ENCODE measurements at regions not wholly inside any gene's neighbourhood (a gene's known extent, or its start where the extent isn't known, plus 50 kb on each side); places are given as distances from the start of the nearest gene placed in this dataset.

- Mint-ChIP-seq H3K4me1 (ENCODE audit: low read depth) (peaks cover 9% of the 10 kb centered on the region), H3K9me3 (ENCODE audit: low read depth) (peaks cover 4% of the 10 kb centered on the region), H3K27ac (no peak overlapping the region), H3K36me3 (ENCODE audit: insufficient read depth) (no peaks in the 10 kb centered on the region), H3K4me3 (ENCODE audit: low read depth) (no peak overlapping the region), H3K27me3 (no peaks in the 10 kb centered on the region)
- TF ChIP-seq, protein P1, sequence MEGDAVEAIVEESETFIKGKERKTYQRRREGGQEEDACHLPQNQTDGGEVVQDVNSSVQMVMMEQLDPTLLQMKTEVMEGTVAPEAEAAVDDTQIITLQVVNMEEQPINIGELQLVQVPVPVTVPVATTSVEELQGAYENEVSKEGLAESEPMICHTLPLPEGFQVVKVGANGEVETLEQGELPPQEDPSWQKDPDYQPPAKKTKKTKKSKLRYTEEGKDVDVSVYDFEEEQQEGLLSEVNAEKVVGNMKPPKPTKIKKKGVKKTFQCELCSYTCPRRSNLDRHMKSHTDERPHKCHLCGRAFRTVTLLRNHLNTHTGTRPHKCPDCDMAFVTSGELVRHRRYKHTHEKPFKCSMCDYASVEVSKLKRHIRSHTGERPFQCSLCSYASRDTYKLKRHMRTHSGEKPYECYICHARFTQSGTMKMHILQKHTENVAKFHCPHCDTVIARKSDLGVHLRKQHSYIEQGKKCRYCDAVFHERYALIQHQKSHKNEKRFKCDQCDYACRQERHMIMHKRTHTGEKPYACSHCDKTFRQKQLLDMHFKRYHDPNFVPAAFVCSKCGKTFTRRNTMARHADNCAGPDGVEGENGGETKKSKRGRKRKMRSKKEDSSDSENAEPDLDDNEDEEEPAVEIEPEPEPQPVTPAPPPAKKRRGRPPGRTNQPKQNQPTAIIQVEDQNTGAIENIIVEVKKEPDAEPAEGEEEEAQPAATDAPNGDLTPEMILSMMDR (IDR thresholded peaks at IDR 0.05; ENCODE audit: unreplicated experiment) = no peak
- DNase-seq (ENCODE audit: low spot score, unreplicated experiment) = no peak
Observed at GRCh38 chr12:46556819-46557524, 184.4 kb upstream of the SLC38A2 start.

DNA sequence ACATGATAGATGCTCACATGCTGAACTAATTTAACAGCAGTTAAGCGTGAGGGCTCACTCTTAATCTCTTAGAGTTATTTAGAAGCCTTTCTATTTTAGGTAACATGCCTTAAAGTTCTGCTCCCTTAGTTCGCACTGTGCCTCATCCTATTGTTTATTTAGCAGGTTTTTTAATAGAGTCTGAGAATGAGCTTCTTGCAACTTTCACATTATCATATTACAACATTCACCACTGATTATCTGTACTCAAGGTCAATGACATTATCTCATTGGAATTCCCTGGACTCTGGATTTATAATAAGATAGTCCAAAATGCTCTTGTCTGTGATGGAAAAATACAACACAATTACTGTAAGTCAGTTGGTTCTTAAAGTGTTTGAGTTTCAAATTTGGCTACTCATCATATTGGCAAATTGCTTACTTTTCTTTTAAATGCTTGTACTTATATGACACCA is 183.6 kb upstream of the SLC38A2 start:
- TF ChIP-seq, protein P1 (IDR thresholded peaks at IDR 0.05; ENCODE audit: unreplicated experiment) = no peak
- Mint-ChIP-seq H3K9me3 (ENCODE audit: low read depth) (peaks cover 4% of the 10 kb centered on the region), H3K27me3 (no peaks in the 10 kb centered on the region), H3K27ac (no peak overlapping the region), H3K4me3 (ENCODE audit: low read depth) (no peak overlapping the region), H3K4me1 (ENCODE audit: low read depth) (peaks cover 7% of the 10 kb centered on the region), H3K36me3 (ENCODE audit: insufficient read depth) (no peaks in the 10 kb centered on the region)
- no peak for DNase-seq (ENCODE audit: low spot score, unreplicated experiment)

- Mint-ChIP-seq H3K27me3 (no peaks in the 10 kb centered on the region), H3K4me1 (ENCODE audit: low read depth) (peaks cover 7% of the 10 kb centered on the region), H3K27ac (no peak overlapping the region), H3K36me3 (ENCODE audit: insufficient read depth) (peaks cover 1% of the 10 kb centered on the region), H3K9me3 (ENCODE audit: low read depth) (peaks cover 4% of the 10 kb centered on the region), H3K4me3 (ENCODE audit: low read depth) (no peak overlapping the region)
- DNase-seq (ENCODE audit: low spot score, unreplicated experiment) = no peak
- TF ChIP-seq, protein P1 (IDR thresholded peaks at IDR 0.05; ENCODE audit: unreplicated experiment) = no peak
Observed at GRCh38 chr12:46555406-46555852, 182.9 kb upstream of the SLC38A2 start.

DNA sequence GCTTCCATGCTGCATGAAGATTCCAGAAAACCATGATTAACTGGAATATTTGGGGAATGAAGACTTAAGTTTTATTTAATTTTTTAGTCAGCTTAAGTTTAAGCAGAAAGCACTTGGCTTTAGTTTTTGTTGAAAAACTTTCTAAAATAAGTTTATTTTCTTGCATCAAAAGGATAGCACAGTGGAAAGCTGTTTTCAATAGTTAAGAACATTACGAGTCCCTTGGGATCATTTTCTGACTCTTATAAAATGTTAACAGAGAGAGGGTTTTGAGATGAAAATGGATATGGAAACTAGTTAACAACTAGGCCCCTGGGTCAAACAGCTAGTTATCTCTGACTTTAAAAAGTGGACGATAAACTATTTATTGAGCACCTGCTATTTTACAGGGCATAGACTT is 181.9 kb upstream of the SLC38A2 start:
- TF ChIP-seq, protein P1 (IDR thresholded peaks at IDR 0.05; ENCODE audit: unreplicated experiment) = no peak
- Mint-ChIP-seq H3K9me3 (ENCODE audit: low read depth) (peaks cover 4% of the 10 kb centered on the region), H3K27ac (no peak overlapping the region), H3K4me1 (ENCODE audit: low read depth) (peaks cover 1% of the 10 kb centered on the region), H3K4me3 (ENCODE audit: low read depth) (no peak overlapping the region), H3K36me3 (ENCODE audit: insufficient read depth) (peaks cover 1% of the 10 kb centered on the region), H3K27me3 (no peaks in the 10 kb centered on the region)
- DNase-seq (ENCODE audit: low spot score, unreplicated experiment) = no peak

DNA sequence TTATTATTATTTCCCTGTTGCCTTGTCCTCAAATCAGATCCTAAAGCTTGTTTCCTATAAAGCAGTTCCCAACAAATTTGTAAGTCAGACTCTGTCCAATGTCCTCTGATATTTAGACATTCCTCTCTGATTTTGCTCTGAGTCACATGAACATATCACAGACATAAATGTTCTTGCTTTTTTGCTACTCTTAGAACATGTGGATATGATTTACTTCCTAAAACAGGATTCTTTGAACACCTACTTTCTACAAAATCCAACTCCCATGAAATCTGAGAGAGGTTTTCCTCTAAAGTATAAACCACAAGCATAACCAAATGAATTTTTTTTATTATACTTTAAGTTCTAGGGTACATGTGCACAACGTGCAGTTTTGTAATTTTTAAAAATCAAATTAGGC is 181.3 kb upstream of the SLC38A2 start:
- H3K27me3 Mint-ChIP-seq = no peaks in the 10 kb centered on the region
- H3K36me3 Mint-ChIP-seq (ENCODE audit: insufficient read depth) = peaks cover 1% of the 10 kb centered on the region
- no peak for DNase-seq (ENCODE audit: low spot score, unreplicated experiment)
- TF ChIP-seq, protein P1 (IDR thresholded peaks at IDR 0.05; ENCODE audit: unreplicated experiment) = no peak
- no peak overlapping the region for H3K4me3 Mint-ChIP-seq (ENCODE audit: low read depth)
- peaks cover 4% of the 10 kb centered on the region for H3K9me3 Mint-ChIP-seq (ENCODE audit: low read depth)
- peaks cover 1% of the 10 kb centered on the region for H3K4me1 Mint-ChIP-seq (ENCODE audit: low read depth)
- H3K27ac Mint-ChIP-seq = no peak overlapping the region

Data from progenitor cell of endocrine pancreas (in vitro differentiated cells).